ENCODE measurements at regions not wholly inside any gene's neighbourhood (a gene's known extent, or its start where the extent isn't known, plus 50 kb on each side); places are given as distances from the start of the nearest gene placed in this dataset.

GRCh38 chr14:66365388-66365787, 120.8 kb upstream of the CCDC196 start:
- TF ChIP-seq CTCF (IDR thresholded peaks at IDR 0.05), result no peak
- TF ChIP-seq POLR2A (IDR thresholded peaks at IDR 0.05), result no peak

Measured in thyroid gland (tissue), 4 donors.